ENCODE measurements at regions not wholly inside any gene's neighbourhood (a gene's known extent, or its start where the extent isn't known, plus 50 kb on each side); places are given as distances from the start of the nearest gene placed in this dataset.

DNA sequence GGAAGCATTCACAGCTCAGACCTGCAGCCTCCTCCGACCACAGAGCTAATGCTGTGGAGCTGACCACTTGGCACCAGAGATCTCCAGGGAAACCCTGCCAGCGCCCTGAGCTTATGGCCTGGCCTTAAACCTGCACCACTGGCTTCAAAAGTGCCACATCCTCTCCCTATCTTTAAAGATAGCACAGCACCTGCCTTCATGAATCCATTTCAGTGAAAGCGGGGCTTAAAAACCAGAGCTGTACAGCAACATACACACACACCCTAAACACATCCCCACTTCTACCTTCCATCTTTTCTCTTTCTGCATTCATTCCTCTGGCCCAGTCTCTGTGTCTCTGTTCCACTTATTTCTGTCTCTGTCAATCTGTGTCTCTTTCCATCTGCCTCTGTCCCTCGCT lies 59.8 kb upstream of the CCDC167 start:
- TF ChIP-seq, protein P1, sequence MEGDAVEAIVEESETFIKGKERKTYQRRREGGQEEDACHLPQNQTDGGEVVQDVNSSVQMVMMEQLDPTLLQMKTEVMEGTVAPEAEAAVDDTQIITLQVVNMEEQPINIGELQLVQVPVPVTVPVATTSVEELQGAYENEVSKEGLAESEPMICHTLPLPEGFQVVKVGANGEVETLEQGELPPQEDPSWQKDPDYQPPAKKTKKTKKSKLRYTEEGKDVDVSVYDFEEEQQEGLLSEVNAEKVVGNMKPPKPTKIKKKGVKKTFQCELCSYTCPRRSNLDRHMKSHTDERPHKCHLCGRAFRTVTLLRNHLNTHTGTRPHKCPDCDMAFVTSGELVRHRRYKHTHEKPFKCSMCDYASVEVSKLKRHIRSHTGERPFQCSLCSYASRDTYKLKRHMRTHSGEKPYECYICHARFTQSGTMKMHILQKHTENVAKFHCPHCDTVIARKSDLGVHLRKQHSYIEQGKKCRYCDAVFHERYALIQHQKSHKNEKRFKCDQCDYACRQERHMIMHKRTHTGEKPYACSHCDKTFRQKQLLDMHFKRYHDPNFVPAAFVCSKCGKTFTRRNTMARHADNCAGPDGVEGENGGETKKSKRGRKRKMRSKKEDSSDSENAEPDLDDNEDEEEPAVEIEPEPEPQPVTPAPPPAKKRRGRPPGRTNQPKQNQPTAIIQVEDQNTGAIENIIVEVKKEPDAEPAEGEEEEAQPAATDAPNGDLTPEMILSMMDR (IDR thresholded peaks at IDR 0.05): no peak
- no peak for TF ChIP-seq POLR2A (IDR thresholded peaks at IDR 0.05)
